ENCODE measurements at regions not wholly inside any gene's neighbourhood (a gene's known extent, or its start where the extent isn't known, plus 50 kb on each side); places are given as distances from the start of the nearest gene placed in this dataset.

- TF ChIP-seq REST (IDR thresholded peaks at IDR 0.05) (no peak), CTCF (IDR thresholded peaks at IDR 0.05; ENCODE audit: low read depth, low read length, missing input control) (no peak), YY1 (IDR thresholded peaks at IDR 0.05) (no peak), GABPA (IDR thresholded peaks at IDR 0.05 in 1 of 2, conservative IDR thresholded peaks at IDR 0.05 in 1 of 2) (no peak), JUND (IDR thresholded peaks at IDR 0.05) (no peak), EGR1 (IDR thresholded peaks at IDR 0.05; ENCODE audit: low read depth in 2 of 2) (no peak), RAD21 (IDR thresholded peaks at IDR 0.05) (no peak), ATF3 (IDR thresholded peaks at IDR 0.05) (no peak), TAF1 (conservative IDR thresholded peaks at IDR 0.05) (no peak)
Measured at GRCh38 chr18:73283788-73284187, 416.0 kb upstream of the NETO1 start.

All from liver (tissue), 3 donors.